ENCODE measurements at regions not wholly inside any gene's neighbourhood (a gene's known extent, or its start where the extent isn't known, plus 50 kb on each side); places are given as distances from the start of the nearest gene placed in this dataset.
"Not testable (repeated sequence)": the region's sequence is repeated elsewhere in the genome, so short reads cannot be mapped to it uniquely, and the experiment has no call there.

DNA sequence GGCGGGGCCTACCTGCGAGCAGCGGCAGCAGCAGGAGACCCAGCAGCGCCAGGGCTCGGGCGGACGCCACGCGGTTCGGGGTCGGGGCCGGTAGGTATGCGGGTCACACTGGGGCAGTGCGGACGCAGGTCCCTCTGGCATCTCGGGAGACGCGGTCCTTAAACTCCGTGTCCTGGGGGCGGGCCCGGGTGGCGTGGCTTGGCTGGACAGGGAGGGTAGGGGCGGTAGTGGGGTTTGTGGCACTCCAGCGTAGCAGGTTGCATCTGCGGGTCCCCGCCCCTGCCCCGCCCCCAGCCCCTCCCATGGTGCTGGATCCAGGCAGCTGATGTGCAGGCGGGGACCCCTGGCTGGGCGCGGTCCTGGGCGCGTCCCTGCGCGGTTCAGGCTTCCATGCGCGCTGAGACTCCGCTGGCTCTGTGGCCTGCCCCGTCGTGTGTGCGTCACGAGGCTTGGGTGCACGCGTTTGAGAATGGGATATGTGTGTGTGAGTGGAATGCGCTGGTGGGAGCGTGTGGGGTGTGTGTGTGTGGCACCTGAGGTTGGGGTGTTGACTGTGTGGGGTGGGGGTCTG is 96.1 kb downstream of the WTIP start:
- TF ChIP-seq POU2F2 (IDR thresholded peaks at IDR 0.05; ENCODE audit: low read depth, low read length) (no peak), SPI1 (IDR thresholded peaks at IDR 0.05; ENCODE audit: low read depth, low read length) (no peak), POLR2AphosphoS5 (IDR thresholded peaks at IDR 0.05; ENCODE audit: low read depth, low read length) (no peak), PAX5 (IDR thresholded peaks at IDR 0.05; ENCODE audit: insufficient read depth, low read length, severe bottlenecking) (no peak), TAF1 (IDR thresholded peaks at IDR 0.05; ENCODE audit: low read depth, low read length) (no peak), POLR2A (IDR thresholded peaks at IDR 0.05; ENCODE audit: low read depth, low read length) (no peak)
- FAIRE-seq (no peak), DNase-seq (ENCODE audit: insufficient read length, low spot score) (no peak)

GRCh38 chr19:34577056-34577455 is 95.5 kb downstream of the WTIP start:
- no peak for DNase-seq (ENCODE audit: insufficient read length, low spot score)
- TF ChIP-seq PAX5 (IDR thresholded peaks at IDR 0.05; ENCODE audit: insufficient read depth, low read length, severe bottlenecking) (no peak), POLR2AphosphoS5 (IDR thresholded peaks at IDR 0.05; ENCODE audit: low read depth, low read length) (no peak), POLR2A (IDR thresholded peaks at IDR 0.05; ENCODE audit: low read depth, low read length) (no peak), POU2F2 (IDR thresholded peaks at IDR 0.05; ENCODE audit: low read depth, low read length) (no peak)
- FAIRE-seq = no peak

GRCh38 chr19:34576292-34576691 is 94.7 kb downstream of the WTIP start:
- DNase-seq (ENCODE audit: insufficient read length, low spot score) = no peak
- no peak for FAIRE-seq
- no peak for TF ChIP-seq SPI1 (IDR thresholded peaks at IDR 0.05; ENCODE audit: low read depth, low read length)
- no peak for TF ChIP-seq POU2F2 (IDR thresholded peaks at IDR 0.05; ENCODE audit: low read depth, low read length)
- no peak for TF ChIP-seq POLR2AphosphoS5 (IDR thresholded peaks at IDR 0.05; ENCODE audit: low read depth, low read length)
- TF ChIP-seq TAF1 (IDR thresholded peaks at IDR 0.05; ENCODE audit: low read depth, low read length) = no peak
- TF ChIP-seq POLR2A (IDR thresholded peaks at IDR 0.05; ENCODE audit: low read depth, low read length) = no peak
- TF ChIP-seq PAX5 (IDR thresholded peaks at IDR 0.05; ENCODE audit: insufficient read depth, low read length, severe bottlenecking) = no peak

DNA sequence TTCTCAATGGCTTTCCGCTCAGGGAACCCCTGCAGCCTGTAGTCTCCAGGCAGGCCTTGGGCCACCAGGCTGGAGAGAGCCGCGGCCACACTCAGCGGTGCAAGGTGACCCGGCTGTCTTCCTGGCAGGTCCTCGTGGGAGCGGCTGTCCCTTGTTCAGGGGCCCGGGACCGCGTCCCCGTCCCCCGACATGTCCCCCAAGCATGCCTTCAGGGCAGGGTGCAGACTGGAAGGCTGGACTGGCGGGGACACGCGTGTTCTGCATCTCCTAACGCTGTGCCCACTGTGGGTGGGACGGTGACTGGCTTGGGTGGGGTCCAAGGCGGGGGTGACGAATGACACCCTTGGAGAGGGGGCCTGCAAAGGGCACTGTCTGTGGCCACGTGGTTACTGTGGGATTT is 93.6 kb downstream of the WTIP start:
- no peak for FAIRE-seq
- TF ChIP-seq SPI1 (IDR thresholded peaks at IDR 0.05; ENCODE audit: low read depth, low read length) (no peak), TAF1 (IDR thresholded peaks at IDR 0.05; ENCODE audit: low read depth, low read length) (no peak), POLR2A (IDR thresholded peaks at IDR 0.05; ENCODE audit: low read depth, low read length) (no peak), POU2F2 (IDR thresholded peaks at IDR 0.05; ENCODE audit: low read depth, low read length) (no peak), POLR2AphosphoS5 (IDR thresholded peaks at IDR 0.05; ENCODE audit: low read depth, low read length) (no peak), PAX5 (IDR thresholded peaks at IDR 0.05; ENCODE audit: insufficient read depth, low read length, severe bottlenecking) (no peak)
- no peak for DNase-seq (ENCODE audit: insufficient read length, low spot score)

DNA sequence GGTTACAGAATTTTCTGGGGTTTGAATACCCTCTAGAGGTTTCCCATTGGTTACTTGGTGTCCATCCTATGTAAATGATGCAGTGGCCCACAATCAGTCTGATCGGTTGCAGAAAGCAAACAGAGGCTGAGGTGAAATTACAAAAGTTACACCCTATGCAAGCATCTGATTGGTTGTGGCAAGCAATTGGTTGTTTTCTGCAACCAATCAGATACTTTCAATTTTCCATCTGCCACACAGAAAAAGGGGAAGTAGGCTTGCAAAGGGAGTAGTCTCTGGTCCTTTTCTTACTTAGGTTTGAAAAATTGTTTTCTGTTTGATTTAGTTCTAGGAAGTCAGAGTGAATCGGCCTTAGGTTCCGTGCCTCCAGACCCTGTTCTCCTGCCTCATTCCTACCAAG is 93.1 kb downstream of the WTIP start:
- DNase-seq (ENCODE audit: insufficient read length, low spot score) (no peak), FAIRE-seq (no peak)
- 0 out of 2 replicates have a peak, but pooled peaks have one; percentile 30 for TF ChIP-seq SPI1 (IDR thresholded peaks at IDR 0.05; ENCODE audit: low read depth, low read length)
- no peak for TF ChIP-seq TAF1 (IDR thresholded peaks at IDR 0.05; ENCODE audit: low read depth, low read length)

GRCh38 chr19:34573226-34573864 is 91.8 kb downstream of the WTIP start:
- DNase-seq (ENCODE audit: insufficient read length, low spot score) = no peak
- TF ChIP-seq SPI1 (IDR thresholded peaks at IDR 0.05; ENCODE audit: low read depth, low read length) = no peak
- TF ChIP-seq PAX5 (IDR thresholded peaks at IDR 0.05; ENCODE audit: insufficient read depth, low read length, severe bottlenecking) = no peak
- TF ChIP-seq POLR2A (IDR thresholded peaks at IDR 0.05; ENCODE audit: low read depth, low read length) = no peak
- no peak for FAIRE-seq

- FAIRE-seq; DNase-seq (ENCODE audit: insufficient read length, low spot score): not testable (repeated sequence)
Observed at GRCh38 chr19:34570140-34570539, 88.6 kb downstream of the WTIP start.

DNA sequence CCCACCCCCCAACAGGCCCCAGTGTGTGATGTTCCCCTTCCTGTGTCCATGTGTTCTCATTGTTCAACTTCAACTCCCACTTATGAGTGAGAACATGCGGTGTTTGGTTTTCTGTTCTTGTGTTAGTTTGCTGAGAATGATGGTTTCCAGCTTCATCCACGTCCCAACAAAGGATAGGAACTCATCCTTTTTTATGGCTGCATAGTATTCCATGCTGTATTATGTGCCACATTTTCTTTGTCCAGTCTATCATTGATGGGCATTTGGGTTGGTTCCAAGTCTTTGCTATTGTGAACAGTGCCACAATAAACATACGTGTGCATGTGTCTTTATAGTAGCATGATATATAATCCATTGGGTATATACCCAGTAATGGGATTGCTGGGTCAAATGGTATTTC is 80.8 kb downstream of the WTIP start:
- not testable (repeated sequence) for FAIRE-seq

More for the DNA sequence above, 80.8 kb downstream of the WTIP start:
- DNase-seq (ENCODE audit: insufficient read length, low spot score) = not testable (repeated sequence)

All from GM12891 (cell line).